ENCODE measurements at regions not wholly inside any gene's neighbourhood (a gene's known extent, or its start where the extent isn't known, plus 50 kb on each side); places are given as distances from the start of the nearest gene placed in this dataset.

DNA sequence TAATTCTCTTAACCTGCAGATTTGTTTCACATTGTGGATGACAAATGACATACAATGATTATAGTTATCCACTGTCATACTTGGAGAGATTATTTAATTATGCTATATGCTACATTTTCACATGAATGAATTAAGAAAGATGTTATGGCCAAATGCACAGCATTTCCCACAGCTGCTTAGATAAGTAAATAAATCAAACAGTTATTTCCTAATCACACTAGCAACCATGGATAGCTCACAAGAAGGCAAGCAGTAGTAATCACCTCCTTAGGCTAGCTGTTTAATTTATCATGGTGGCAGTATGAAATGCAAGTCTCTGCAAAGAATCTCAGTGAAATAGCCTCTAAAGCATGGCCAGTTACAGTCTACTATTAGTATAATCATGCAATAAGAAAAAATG, 1581.5 kb downstream of the NCAM2 start:
- ATAC-seq: no peak

GRCh38 chr21:22582026-22582425, 1583.8 kb downstream of the NCAM2 start:
- no peaks in the 10 kb centered on the region for H3K9me3 Mint-ChIP-seq
- H3K4me3 Mint-ChIP-seq: no peak overlapping the region
- H3K27me3 Mint-ChIP-seq (ENCODE audit: low read depth): no peaks in the 10 kb centered on the region
- DNase-seq (ENCODE audit: low spot score): no peak
- no peak overlapping the region for H3K27ac Mint-ChIP-seq
- CTCF ChIA-PET: no interaction called here
- POLR2A ChIA-PET: no interaction called here
- H3K36me3 Mint-ChIP-seq: no peaks in the 10 kb centered on the region
- H3K4me1 Mint-ChIP-seq: no peaks in the 10 kb centered on the region
- ATAC-seq: no peak
- no peak for TF ChIP-seq OVOL2 (CRISPR knock-in tag; IDR thresholded peaks at IDR 0.05; ENCODE audit: borderline replicate concordance)
- TF ChIP-seq KAT7 (CRISPR knock-in tag; IDR thresholded peaks at IDR 0.05; ENCODE audit: borderline replicate concordance): no peak
- no peak for TF ChIP-seq CREM (CRISPR knock-in tag; IDR thresholded peaks at IDR 0.05)
- no peak for TF ChIP-seq NFE2L1 (CRISPR knock-in tag; IDR thresholded peaks at IDR 0.05)
- no peak for TF ChIP-seq CBFB (CRISPR knock-in tag; IDR thresholded peaks at IDR 0.05; ENCODE audit: low read depth)
- no peak for TF ChIP-seq USF1 (CRISPR knock-in tag; IDR thresholded peaks at IDR 0.05)
- TF ChIP-seq, protein P1, sequence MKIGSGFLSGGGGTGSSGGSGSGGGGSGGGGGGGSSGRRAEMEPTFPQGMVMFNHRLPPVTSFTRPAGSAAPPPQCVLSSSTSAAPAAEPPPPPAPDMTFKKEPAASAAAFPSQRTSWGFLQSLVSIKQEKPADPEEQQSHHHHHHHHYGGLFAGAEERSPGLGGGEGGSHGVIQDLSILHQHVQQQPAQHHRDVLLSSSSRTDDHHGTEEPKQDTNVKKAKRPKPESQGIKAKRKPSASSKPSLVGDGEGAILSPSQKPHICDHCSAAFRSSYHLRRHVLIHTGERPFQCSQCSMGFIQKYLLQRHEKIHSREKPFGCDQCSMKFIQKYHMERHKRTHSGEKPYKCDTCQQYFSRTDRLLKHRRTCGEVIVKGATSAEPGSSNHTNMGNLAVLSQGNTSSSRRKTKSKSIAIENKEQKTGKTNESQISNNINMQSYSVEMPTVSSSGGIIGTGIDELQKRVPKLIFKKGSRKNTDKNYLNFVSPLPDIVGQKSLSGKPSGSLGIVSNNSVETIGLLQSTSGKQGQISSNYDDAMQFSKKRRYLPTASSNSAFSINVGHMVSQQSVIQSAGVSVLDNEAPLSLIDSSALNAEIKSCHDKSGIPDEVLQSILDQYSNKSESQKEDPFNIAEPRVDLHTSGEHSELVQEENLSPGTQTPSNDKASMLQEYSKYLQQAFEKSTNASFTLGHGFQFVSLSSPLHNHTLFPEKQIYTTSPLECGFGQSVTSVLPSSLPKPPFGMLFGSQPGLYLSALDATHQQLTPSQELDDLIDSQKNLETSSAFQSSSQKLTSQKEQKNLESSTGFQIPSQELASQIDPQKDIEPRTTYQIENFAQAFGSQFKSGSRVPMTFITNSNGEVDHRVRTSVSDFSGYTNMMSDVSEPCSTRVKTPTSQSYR (CRISPR knock-in tag; IDR thresholded peaks at IDR 0.05): no peak

More for the DNA sequence above, 1581.5 kb downstream of the NCAM2 start:
- no peaks in the 10 kb centered on the region for H3K9me3 Mint-ChIP-seq
- TF ChIP-seq CREB1 (CRISPR knock-in tag; IDR thresholded peaks at IDR 0.05) (no peak), ZNF423 (CRISPR knock-in tag; IDR thresholded peaks at IDR 0.05) (no peak), ZNF416 (CRISPR knock-in tag; IDR thresholded peaks at IDR 0.05) (no peak), NFE2L1 (CRISPR knock-in tag; IDR thresholded peaks at IDR 0.05) (no peak), ZNF263 (CRISPR knock-in tag; IDR thresholded peaks at IDR 0.05; ENCODE audit: low read depth) (no peak), SMAD4 (CRISPR knock-in tag; IDR thresholded peaks at IDR 0.05) (no peak), MXD4 (CRISPR knock-in tag; IDR thresholded peaks at IDR 0.05; ENCODE audit: borderline replicate concordance) (no peak), ELF4 (CRISPR knock-in tag; IDR thresholded peaks at IDR 0.05; ENCODE audit: low read depth) (no peak), NFATC4 (CRISPR knock-in tag; IDR thresholded peaks at IDR 0.05) (no peak), JUN (CRISPR knock-in tag; IDR thresholded peaks at IDR 0.05) (no peak), SOX15 (CRISPR knock-in tag; IDR thresholded peaks at IDR 0.05) (no peak)
- TF ChIP-seq, protein P2, sequence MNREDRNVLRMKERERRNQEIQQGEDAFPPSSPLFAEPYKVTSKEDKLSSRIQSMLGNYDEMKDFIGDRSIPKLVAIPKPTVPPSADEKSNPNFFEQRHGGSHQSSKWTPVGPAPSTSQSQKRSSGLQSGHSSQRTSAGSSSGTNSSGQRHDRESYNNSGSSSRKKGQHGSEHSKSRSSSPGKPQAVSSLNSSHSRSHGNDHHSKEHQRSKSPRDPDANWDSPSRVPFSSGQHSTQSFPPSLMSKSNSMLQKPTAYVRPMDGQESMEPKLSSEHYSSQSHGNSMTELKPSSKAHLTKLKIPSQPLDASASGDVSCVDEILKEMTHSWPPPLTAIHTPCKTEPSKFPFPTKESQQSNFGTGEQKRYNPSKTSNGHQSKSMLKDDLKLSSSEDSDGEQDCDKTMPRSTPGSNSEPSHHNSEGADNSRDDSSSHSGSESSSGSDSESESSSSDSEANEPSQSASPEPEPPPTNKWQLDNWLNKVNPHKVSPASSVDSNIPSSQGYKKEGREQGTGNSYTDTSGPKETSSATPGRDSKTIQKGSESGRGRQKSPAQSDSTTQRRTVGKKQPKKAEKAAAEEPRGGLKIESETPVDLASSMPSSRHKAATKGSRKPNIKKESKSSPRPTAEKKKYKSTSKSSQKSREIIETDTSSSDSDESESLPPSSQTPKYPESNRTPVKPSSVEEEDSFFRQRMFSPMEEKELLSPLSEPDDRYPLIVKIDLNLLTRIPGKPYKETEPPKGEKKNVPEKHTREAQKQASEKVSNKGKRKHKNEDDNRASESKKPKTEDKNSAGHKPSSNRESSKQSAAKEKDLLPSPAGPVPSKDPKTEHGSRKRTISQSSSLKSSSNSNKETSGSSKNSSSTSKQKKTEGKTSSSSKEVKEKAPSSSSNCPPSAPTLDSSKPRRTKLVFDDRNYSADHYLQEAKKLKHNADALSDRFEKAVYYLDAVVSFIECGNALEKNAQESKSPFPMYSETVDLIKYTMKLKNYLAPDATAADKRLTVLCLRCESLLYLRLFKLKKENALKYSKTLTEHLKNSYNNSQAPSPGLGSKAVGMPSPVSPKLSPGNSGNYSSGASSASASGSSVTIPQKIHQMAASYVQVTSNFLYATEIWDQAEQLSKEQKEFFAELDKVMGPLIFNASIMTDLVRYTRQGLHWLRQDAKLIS (CRISPR knock-in tag; IDR thresholded peaks at IDR 0.05; ENCODE audit: borderline replicate concordance): no peak
- TF ChIP-seq, protein P3, sequence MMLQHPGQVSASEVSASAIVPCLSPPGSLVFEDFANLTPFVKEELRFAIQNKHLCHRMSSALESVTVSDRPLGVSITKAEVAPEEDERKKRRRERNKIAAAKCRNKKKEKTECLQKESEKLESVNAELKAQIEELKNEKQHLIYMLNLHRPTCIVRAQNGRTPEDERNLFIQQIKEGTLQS (CRISPR knock-in tag; conservative IDR thresholded peaks at IDR 0.05): no peak
- ChIA-PET POLR2A (no interaction called here), CTCF (no interaction called here)
- peaks cover 3% of the 10 kb centered on the region; the same call in 1 of the 2 replicates for H3K4me1 Mint-ChIP-seq
- H3K36me3 Mint-ChIP-seq: no peaks in the 10 kb centered on the region
- H3K27me3 Mint-ChIP-seq (ENCODE audit: low read depth): no peaks in the 10 kb centered on the region
- DNase-seq (ENCODE audit: low spot score): no peak
- no peak overlapping the region for H3K27ac Mint-ChIP-seq
- no peak overlapping the region for H3K4me3 Mint-ChIP-seq

Measured in WTC11 (cell line).